ENCODE measurements at regions not wholly inside any gene's neighbourhood (a gene's known extent, or its start where the extent isn't known, plus 50 kb on each side); places are given as distances from the start of the nearest gene placed in this dataset.

GRCh38 chr10:121282264-121282663, 316.0 kb downstream of the FGFR2 start:
- DNase-seq, result no peak

DNA sequence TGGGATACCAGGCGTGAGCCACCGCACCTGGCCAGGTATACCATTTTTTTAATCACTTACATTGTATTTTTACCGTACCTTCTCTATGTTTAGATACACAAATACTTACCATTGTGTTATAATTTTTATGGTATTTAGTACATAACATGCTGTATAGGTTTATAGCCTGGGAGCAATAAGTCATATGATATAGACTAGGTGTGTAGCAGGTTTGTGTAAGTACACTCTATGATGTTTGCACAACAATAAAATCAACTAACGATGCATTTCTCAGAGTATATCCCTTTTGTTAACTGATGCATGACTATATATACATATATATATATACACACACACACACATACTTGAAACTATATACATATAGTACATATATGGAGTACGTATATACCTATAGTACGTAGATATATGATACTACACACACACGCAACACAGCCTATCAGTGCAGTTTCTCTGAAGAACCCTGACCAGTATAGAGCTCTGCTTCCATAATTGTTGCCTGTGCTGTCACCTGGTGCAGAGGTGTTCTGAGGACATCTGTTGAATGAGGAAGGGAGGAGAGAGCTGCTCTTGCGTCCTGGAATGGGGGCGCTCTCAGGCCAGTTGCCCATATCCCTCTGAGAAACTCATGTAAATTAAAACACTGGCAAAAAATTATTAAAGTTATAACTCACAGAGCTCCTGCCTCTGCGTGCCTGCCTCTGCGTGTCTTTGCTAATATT, 315.3 kb downstream of the FGFR2 start:
- DNase-seq, result no peak

DNA sequence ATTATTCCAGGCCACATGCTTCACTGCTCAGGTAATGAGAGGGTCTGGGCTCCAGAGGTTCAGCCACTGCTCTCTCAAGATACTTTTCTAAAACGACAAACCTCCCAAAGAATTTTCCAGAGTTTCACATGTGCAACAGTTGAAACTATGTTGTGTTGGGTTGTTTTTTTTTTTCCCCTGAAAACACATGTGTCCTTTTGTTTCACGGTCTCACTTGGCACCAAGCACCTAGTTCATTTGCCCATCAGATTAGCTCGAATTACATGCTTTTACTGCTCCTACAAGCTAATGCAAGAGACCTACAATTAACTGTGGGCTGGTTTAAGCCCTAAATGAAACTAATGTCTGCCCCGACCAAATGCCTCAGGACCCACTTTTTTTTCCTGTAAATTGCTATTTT, 313.3 kb downstream of the FGFR2 start:
- no peak for DNase-seq

DNA sequence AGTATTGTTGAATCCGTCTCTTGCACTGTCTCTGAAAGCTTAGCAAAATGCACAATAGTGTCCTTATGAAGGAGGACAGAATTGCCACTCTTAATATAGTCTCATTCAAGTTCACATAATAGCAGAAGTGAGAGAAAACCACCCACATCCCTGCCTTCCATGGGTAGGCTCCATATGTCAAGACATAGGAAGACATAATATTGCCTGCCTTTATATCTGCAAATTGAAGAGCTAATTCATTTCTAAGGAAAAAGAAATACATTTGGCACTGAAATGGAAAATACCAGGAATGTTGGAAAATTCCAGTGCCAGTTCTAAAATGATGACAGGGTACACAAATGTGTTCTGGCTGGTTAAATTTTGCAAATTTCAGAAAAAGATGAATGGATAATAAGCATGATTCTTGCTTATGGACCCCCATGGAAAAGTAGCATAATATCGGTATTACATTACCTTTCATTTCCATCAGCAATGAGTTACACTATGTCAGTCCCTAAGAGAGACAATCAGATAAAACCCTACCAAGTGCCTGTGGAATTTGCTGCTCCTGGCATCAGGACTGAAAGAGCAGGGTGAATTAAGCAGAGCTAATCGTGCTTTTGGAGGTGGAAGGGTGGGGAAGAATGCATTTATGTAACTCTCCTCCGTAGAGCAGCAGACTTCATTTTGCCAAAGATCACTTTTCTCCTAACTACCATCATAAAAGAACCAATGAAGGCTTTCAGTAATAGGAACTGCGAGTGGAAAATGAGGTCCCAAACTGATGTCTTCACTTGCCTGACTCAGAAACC, 312.6 kb downstream of the FGFR2 start:
- DNase-seq, result no peak

DNA sequence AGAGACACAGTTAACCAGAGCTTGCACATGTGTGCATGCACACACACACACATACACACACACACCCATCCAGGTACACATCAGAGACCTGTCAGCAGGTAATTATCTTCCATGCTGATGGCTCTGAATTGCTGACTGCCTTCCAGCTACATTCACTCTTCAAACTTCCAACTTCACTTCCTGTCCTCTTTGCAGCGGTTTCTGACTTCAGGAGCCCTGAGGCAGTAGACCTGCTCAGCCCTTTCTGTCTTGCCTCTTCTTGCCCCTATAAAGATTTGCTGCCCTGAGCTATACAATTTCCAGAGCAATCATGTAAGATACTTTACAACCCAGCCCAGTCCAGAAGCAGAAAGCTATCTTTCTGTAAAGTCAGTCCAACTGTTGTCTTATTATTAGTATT, 310.2 kb downstream of the FGFR2 start:
- no peak for DNase-seq

DNA sequence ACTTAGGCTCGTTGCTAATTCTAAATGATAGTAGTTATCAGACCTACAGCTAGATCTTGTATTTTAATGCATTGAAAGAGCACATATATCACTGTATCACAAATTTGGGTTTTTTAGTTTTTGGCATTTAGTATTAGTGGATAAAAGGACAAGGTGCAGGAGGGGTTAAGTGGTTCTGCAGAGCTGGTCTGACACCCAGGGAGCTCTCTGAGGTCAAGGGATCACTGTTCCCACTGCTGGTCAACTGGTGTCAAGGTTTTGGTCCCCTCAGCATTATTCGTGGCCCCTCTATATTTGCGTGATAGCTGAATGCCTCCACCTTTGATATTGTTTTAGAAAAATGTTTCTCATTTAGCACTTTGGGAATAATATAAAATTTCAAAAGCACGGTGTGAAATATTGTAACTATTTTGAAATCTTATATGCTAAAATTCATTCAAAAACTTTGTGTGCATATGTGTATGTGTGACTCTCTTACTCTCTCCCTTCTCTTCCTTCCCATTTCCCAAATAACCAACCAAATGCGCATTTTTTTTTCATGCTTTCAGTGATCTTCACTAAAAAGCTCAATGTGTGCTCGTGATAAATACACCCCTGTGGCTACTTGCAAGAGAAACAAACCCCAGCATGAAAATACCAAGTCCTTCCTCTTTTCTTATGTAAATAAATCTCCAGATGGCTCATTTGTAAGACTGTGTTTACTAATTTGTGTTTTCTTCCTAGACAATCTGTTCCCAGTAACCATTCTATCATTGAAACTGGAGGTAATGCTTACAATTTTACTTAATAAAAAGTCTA, 309.2 kb downstream of the FGFR2 start:
- no peak for DNase-seq

DNA sequence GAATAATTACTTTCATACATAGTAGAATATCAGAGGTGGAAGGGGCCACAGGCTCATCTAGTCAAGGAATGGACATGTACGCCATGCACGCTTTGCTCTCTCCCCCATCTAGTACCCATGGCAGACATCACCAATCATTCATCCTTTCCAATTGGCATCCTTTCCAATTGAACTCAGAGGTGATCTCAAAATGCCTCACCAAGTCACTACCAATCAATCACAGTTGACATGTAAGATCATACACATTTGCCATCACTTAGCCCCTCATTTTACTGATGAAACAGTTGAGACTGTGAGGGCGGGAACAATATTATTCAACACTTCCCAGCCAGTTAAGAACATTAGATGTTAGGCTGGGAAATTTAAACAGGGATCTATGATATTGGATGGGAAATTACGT, 308.4 kb downstream of the FGFR2 start:
- DNase-seq, result no peak

GRCh38 chr10:121290674-121291073, 307.6 kb downstream of the FGFR2 start:
- DNase-seq, result no peak

DNA sequence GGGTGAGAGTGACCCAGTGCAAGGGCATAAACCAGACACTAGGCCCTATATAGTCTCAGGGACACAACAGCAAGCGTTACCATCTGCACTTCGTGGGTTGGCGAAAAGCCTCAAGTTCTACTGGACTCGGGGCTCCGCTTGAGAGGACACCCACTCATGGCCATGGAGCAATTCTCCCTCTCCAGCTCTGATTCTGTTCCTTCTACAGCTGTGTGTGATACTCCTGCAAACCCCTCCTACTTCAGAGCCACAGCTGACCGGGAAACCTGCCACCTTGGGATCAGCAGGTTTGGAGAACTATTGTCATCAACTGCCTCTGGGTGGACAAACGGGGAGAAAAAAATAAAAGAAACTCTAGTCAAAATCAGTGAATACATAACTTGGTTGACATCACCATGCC, 306.9 kb downstream of the FGFR2 start:
- DNase-seq, result no peak

DNA sequence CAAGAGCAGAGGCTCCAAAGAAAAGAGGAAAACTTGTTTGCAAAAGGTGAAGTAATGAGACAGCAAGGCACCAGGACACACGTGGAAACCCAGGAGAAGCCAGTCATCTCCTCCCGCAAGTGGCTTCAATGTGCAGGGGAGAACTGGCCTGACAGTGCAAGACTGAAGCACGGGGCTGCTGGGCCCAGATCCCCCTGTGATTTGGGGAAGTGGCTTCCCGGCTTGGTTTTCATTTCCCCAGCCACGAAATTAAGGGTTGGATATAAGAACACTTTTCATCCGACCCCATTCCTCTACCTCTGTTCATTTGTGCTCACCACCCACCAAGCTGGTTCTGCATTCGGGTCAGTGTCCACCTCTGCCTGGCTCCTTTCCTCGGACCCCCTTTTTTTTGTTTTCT, 306.4 kb downstream of the FGFR2 start:
- no peak for DNase-seq

DNA sequence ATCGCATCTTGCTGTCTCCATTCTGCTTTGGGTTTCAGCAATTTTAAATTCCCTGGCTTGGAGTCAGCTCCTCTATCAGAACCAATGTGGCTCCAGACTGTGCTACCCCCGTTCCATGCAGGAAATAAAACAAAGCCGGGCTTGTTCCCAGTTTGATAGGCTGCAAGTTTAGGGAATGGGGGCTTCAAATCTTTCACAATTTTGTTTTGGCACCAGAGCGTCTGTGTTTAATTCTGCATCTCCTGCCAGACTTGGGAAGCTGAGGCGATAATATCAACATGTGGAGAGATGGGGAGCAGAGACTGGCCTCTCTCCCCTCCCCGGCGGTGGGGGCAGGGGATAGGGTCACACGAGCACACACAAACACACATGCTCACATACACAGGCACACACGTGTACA, 305.9 kb downstream of the FGFR2 start:
- no peak for DNase-seq

DNA sequence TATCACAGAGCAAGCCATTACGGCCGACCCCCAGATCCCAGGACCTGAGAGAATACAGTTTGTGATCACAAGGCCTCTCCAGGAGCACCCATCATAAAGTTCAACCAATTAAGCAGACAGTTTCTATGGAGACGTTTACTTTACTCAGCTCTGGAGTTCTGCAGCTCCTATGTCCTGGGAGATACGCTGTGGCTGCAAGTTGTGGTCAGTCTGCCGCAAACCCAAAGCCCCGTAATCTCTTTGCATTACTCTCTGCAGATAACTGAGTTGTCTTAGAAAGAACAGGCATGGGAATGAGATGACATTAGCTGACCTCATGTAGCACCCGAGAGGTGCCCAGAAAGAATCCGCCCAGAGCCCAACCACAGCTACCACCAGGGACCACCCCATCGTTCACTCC, 305.1 kb downstream of the FGFR2 start:
- no peak for DNase-seq

DNA sequence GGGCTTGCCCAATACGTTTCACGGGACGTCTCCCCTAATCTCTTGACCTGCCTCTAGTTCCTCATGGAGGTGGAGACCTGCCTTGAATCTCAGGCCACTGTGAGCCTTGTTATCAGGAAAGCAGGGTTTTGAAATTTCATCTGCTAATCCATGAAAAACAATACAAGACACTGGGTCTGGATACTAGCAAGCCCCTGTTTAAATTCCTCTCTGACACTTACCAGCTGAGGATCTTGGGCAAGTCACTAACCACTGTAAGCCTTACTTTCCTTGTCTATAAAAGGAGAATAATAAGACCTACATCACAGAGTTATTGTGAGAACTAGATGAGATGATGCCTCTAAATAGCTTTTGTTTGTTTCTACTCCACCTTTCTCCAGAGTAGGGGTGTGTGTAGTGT, 303.6 kb downstream of the FGFR2 start:
- no peak for DNase-seq

DNA sequence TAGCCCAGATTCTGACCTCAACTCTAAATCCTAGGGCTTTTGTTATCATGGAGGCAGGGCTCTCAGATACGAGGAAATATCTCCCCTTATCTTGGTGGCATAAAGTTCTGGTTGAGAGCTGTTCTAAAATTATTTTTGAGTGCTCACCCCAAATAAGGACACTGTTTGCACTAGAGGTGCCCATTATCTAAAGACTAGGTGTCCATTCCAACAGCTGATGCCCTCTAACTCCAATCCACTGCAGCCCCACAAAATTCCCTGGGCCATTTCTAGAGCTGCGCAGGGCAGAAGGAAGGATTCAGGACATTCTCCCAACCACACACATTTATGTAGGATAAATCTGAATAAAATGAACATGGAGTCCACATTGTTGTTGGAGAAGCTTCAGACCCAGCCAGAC, 301.9 kb downstream of the FGFR2 start:
- no peak for DNase-seq

DNA sequence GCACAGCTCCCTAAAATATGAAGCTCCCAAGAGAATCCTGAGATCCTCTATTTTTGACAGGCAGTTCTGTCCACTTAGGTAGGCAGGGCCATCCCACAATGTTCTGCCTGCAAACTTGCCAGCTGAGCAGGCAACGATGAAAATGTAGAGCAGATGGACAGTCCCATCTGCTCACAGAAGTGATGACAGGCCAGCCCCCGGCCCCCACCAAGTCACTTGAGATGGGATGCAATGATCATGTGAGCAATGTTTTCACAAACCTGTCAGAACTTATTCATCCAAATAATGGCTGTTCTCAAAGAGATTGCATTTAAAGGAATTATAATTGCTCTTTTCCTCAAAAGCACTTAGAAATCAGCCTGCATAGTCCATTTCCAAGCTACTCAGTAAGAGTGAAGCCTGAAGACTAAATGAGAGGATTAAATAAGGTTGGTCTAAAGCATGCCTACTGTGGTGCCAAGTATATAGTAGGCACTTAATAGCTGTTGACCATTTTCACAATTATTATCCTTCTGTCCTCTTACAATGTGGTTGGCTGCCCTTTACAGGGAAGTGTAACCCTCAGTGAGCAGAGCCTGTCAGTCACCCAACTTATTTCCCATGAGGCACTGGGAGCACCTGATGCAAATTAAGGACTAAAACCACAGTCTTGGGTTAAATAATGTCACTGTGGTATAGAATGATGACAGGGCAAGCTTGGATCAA, 301.2 kb downstream of the FGFR2 start:
- no peak for DNase-seq

DNA sequence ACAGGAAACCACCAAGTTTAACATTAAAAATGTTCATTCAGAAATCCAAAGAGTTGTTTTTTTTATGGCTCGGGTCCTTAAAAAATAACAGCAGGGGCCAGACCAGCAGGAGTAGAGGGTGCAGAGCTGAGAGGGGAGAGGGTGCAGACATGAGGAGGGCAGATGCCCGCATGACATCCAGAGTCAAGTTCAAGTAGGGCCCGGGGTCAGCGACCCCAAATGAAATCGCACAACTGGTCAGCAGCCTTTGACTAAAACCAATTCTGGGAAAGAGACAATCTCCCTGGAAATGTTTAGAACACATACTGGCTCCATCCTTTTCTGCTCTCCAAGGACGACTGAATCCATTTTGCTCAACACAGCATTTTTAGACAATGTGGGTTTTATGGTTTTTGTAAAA, 297.5 kb downstream of the FGFR2 start:
- DNase-seq, result no peak

DNA sequence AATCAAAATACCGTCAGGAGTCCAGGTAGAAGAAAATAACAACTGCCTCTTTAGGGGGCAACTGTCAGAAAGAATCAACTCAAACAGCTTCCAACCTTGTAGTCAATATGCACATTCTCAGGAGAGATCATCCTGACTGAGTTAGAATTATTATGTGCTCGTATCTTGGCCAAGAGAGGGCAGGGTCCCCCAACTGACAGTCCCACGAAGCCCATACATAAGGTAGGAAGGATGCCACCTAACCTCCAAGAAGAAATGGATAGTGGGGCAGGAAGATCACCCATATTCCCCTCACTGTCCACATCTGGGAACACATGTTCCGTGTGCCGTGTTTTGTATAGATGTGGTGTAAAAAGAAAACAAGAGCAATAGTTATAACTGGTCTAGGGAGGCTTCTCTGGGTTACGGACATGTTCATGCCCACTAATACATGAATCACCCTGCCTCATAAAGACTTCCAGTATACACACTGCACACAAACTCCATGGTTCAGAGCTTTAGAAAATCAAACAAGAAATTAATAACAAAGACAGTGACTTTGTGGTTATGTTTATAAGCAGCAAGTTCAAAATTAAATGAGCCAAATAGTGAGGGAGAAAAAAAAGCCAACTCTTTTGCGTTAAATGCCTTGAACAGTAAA, 295.6 kb downstream of the FGFR2 start:
- no peak for DNase-seq

DNA sequence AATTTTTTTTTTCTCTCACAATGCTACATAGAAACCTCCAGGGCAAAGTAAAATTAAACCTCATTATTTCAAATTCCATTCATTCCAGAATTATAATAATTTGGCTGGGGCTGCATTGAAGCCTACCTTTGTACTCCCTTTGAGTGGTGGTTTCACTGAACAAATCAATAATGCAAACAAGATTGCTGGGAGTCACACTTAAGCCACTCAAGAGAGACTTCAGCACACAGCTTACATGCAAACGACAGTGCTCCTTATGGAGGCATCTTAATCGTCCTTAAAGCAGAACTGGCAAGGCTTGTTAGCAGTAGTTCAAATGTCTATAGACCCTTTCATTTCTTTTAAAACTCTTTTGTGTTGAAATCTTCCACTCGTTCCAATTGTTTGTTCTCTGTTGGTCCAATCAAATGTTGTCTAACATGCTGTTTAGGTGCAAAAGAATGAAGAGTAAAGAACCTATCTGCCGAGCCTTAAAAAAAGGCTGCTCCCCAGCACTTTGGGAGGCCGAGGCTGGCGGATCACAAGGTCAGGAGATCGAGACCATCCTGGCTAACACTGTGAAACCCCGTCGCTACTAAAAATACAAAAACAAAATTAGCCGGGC, 294.9 kb downstream of the FGFR2 start:
- no peak for DNase-seq

GRCh38 chr10:121305066-121305465, 293.2 kb downstream of the FGFR2 start:
- DNase-seq, result no peak

DNA sequence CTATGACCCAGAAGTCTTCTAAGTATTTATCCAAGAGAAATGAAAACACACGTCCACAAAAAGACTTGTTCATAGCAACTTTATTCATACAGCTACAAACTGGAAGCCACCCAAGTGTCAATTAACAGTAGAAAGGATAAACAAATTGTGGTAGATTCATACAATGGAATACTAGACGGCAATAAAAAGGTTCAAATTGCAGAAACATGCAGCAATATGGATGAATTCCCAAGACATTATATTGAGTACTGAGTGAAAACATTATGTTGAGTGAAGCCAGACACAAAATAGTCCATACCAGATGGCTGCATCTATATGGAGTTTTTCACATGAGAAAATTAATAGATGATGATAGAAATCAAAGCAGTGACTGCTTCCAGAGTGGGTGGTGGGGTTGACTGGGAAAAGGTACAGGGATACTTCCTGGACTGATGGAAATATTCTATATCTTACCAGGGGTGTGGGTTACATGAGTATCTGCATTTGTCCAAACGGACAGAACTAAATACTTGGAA, 292.0 kb downstream of the FGFR2 start:
- DNase-seq, result no peak

DNA sequence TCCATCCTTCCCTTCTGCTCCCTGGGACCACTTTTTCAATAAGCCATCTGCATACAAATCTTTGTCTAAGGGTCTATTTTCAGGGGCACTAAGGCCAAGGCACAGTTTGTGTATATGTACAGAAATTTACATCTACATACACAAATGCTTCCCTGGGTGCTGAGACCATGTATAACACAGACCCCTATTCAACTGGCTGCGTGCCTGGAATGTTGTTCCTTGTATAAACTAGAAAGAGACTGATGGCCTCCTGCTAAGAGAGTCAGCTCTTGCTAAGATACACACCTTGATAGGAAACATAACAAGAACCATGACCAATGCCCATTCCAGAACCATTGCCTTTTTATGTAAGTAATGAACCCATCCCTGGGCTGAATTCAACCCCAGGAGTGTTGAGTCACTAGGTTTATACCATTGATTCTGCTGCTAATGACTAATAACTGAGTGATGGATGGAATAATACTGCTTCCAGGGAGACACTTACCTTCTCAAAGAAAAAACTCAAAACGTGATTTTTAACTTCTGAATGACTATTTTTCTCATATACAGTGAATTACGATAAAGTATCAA, 290.7 kb downstream of the FGFR2 start:
- DNase-seq, result no peak

DNA sequence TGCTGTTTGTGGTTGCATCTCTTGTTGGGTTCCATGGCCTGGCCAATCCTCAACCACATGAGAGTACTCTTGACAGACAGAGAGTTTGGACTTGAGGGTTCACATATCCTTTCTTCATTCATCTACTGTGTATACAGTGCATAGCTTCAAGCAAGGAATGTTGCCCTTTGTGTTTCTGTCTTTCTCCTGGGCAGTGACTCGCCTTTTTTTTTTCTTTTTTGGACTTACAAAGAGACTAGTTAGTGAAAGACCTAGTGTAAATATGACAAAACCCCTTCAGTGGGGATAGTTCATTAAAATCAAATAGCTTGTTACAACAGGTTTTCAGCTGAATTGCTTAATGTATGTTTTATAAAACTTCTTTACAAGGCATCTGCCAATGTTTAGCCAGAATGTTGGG, 290.2 kb downstream of the FGFR2 start:
- no peak for DNase-seq
